H1 (cell line): ENCODE measurements at regions not wholly inside any gene's neighbourhood (a gene's known extent, or its start where the extent isn't known, plus 50 kb on each side); places are given as distances from the start of the nearest gene placed in this dataset.

ENCODE experiments used
- EGR1 ChIP-seq: IDR thresholded peaks from 2 replicates; pipeline ENCODE4 v1.6.1; 2011; ENCODE audit warnings: low read depth, low read length, borderline replicate concordance
- KDM5A ChIP-seq: fragments of 200-600 bp; IDR thresholded peaks from 2 replicates; pipeline ENCODE4 v1.7.1; 2012; ENCODE audit warnings: mild to moderate bottlenecking, low read length, inconsistent platforms, mixed read lengths
- SP4 ChIP-seq: IDR thresholded peaks from 2 replicates; pipeline ENCODE4 v1.6.1; 2012; ENCODE audit warnings: low read length, inconsistent platforms
- TF ChIP-seq, protein P1 (sequence below), 3 experiments: IDR thresholded peaks; 1 replicate in 2 of 3; 2 replicates in 1 of 3; pipeline versions ENCODE4 v1.5.1 to v1.6.1; 2011; ENCODE audit warnings: low read length in 3 of 3, mild to moderate bottlenecking in 3 of 3, inconsistent platforms in 2 of 3, low read depth in 1 of 3, moderate library complexity in 1 of 3; ENCODE audit not compliant: insufficient read depth in 1 of 3; ENCODE audit errors: control extremely low read depth in 1 of 3
- TF ChIP-seq, protein P2 (sequence below): fragments of 300-600 bp; sonication (generic); IDR thresholded peaks from 2 replicates; pipeline ENCODE4 v1.7.1; 2012; ENCODE audit warnings: low read length, moderate library complexity, mild to moderate bottlenecking, inconsistent platforms; ENCODE audit not compliant: insufficient replicate concordance

- TF ChIP-seq, protein P1, sequence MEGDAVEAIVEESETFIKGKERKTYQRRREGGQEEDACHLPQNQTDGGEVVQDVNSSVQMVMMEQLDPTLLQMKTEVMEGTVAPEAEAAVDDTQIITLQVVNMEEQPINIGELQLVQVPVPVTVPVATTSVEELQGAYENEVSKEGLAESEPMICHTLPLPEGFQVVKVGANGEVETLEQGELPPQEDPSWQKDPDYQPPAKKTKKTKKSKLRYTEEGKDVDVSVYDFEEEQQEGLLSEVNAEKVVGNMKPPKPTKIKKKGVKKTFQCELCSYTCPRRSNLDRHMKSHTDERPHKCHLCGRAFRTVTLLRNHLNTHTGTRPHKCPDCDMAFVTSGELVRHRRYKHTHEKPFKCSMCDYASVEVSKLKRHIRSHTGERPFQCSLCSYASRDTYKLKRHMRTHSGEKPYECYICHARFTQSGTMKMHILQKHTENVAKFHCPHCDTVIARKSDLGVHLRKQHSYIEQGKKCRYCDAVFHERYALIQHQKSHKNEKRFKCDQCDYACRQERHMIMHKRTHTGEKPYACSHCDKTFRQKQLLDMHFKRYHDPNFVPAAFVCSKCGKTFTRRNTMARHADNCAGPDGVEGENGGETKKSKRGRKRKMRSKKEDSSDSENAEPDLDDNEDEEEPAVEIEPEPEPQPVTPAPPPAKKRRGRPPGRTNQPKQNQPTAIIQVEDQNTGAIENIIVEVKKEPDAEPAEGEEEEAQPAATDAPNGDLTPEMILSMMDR (IDR thresholded peaks at IDR 0.05; ENCODE audit: control extremely low read depth in 1 of 3, insufficient read depth in 1 of 3, low read depth in 1 of 3, low read length in 3 of 3): no peak
- TF ChIP-seq EGR1: no peak
- no peak for TF ChIP-seq SP4
- TF ChIP-seq KDM5A: no peak
- TF ChIP-seq, protein P2, sequence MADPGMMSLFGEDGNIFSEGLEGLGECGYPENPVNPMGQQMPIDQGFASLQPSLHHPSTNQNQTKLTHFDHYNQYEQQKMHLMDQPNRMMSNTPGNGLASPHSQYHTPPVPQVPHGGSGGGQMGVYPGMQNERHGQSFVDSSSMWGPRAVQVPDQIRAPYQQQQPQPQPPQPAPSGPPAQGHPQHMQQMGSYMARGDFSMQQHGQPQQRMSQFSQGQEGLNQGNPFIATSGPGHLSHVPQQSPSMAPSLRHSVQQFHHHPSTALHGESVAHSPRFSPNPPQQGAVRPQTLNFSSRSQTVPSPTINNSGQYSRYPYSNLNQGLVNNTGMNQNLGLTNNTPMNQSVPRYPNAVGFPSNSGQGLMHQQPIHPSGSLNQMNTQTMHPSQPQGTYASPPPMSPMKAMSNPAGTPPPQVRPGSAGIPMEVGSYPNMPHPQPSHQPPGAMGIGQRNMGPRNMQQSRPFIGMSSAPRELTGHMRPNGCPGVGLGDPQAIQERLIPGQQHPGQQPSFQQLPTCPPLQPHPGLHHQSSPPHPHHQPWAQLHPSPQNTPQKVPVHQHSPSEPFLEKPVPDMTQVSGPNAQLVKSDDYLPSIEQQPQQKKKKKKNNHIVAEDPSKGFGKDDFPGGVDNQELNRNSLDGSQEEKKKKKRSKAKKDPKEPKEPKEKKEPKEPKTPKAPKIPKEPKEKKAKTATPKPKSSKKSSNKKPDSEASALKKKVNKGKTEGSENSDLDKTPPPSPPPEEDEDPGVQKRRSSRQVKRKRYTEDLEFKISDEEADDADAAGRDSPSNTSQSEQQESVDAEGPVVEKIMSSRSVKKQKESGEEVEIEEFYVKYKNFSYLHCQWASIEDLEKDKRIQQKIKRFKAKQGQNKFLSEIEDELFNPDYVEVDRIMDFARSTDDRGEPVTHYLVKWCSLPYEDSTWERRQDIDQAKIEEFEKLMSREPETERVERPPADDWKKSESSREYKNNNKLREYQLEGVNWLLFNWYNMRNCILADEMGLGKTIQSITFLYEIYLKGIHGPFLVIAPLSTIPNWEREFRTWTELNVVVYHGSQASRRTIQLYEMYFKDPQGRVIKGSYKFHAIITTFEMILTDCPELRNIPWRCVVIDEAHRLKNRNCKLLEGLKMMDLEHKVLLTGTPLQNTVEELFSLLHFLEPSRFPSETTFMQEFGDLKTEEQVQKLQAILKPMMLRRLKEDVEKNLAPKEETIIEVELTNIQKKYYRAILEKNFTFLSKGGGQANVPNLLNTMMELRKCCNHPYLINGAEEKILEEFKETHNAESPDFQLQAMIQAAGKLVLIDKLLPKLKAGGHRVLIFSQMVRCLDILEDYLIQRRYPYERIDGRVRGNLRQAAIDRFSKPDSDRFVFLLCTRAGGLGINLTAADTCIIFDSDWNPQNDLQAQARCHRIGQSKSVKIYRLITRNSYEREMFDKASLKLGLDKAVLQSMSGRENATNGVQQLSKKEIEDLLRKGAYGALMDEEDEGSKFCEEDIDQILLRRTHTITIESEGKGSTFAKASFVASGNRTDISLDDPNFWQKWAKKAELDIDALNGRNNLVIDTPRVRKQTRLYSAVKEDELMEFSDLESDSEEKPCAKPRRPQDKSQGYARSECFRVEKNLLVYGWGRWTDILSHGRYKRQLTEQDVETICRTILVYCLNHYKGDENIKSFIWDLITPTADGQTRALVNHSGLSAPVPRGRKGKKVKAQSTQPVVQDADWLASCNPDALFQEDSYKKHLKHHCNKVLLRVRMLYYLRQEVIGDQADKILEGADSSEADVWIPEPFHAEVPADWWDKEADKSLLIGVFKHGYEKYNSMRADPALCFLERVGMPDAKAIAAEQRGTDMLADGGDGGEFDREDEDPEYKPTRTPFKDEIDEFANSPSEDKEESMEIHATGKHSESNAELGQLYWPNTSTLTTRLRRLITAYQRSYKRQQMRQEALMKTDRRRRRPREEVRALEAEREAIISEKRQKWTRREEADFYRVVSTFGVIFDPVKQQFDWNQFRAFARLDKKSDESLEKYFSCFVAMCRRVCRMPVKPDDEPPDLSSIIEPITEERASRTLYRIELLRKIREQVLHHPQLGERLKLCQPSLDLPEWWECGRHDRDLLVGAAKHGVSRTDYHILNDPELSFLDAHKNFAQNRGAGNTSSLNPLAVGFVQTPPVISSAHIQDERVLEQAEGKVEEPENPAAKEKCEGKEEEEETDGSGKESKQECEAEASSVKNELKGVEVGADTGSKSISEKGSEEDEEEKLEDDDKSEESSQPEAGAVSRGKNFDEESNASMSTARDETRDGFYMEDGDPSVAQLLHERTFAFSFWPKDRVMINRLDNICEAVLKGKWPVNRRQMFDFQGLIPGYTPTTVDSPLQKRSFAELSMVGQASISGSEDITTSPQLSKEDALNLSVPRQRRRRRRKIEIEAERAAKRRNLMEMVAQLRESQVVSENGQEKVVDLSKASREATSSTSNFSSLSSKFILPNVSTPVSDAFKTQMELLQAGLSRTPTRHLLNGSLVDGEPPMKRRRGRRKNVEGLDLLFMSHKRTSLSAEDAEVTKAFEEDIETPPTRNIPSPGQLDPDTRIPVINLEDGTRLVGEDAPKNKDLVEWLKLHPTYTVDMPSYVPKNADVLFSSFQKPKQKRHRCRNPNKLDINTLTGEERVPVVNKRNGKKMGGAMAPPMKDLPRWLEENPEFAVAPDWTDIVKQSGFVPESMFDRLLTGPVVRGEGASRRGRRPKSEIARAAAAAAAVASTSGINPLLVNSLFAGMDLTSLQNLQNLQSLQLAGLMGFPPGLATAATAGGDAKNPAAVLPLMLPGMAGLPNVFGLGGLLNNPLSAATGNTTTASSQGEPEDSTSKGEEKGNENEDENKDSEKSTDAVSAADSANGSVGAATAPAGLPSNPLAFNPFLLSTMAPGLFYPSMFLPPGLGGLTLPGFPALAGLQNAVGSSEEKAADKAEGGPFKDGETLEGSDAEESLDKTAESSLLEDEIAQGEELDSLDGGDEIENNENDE: no peak
Observed at GRCh38 chr5:145673786-145674185, 161.4 kb downstream of the PRELID2 start (continued).
